GM13976 (cell line): ENCODE measurements at regions not wholly inside any gene's neighbourhood (a gene's known extent, or its start where the extent isn't known, plus 50 kb on each side); places are given as distances from the start of the nearest gene placed in this dataset.
"Not testable (repeated sequence)": the region's sequence is repeated elsewhere in the genome, so short reads cannot be mapped to it uniquely, and the experiment has no call there.

Experiments used
- DNase-seq: peaks from one replicate; pipeline ENCODE4 v3.0.0; 2012; ENCODE audit warnings: low spot score
- in situ Hi-C: fragments of 300-500 bp; cut with MboI; formaldehyde crosslinking; loops from one replicate; pipeline ENCODE4 v1.12.0; 2022; ENCODE audit warnings: low sequenced_read_pairs, mixed read lengths, inconsistent platforms; ENCODE audit not compliant: unreplicated experiment
- TF ChIP-seq, protein P1 (sequence below): IDR thresholded peaks from 2 replicates; pipeline ENCODE4 v1.5.1; 2012; ENCODE audit warnings: borderline replicate concordance, mild to moderate bottlenecking; ENCODE audit not compliant: insufficient read depth; ENCODE audit errors: extremely low read depth, missing control alignments, control extremely low read depth

DNA sequence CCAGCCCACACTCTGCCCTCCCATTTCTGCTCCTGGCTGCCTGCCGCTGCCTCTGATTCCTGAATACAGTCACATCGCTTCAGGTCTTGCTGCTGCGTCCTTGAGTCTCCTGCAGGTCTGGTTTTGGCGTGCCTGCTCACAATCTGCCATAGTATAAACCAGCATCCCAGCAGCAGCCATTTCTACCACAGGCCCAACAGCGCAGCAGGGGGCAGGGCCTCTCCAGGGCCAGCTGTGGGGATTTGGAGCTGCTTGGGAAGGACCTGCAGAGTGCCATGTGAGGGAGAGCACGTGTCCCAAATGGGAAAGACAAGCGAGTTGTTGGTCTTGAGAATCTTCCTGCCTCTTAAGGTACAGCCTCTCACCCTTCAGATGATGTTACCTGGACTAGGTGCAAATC, 398.3 kb upstream of the PPP2R3A start:
- in situ Hi-C loops: no loop called here
- TF ChIP-seq, protein P1, sequence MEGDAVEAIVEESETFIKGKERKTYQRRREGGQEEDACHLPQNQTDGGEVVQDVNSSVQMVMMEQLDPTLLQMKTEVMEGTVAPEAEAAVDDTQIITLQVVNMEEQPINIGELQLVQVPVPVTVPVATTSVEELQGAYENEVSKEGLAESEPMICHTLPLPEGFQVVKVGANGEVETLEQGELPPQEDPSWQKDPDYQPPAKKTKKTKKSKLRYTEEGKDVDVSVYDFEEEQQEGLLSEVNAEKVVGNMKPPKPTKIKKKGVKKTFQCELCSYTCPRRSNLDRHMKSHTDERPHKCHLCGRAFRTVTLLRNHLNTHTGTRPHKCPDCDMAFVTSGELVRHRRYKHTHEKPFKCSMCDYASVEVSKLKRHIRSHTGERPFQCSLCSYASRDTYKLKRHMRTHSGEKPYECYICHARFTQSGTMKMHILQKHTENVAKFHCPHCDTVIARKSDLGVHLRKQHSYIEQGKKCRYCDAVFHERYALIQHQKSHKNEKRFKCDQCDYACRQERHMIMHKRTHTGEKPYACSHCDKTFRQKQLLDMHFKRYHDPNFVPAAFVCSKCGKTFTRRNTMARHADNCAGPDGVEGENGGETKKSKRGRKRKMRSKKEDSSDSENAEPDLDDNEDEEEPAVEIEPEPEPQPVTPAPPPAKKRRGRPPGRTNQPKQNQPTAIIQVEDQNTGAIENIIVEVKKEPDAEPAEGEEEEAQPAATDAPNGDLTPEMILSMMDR: no peak
- DNase-seq: no peak

DNA sequence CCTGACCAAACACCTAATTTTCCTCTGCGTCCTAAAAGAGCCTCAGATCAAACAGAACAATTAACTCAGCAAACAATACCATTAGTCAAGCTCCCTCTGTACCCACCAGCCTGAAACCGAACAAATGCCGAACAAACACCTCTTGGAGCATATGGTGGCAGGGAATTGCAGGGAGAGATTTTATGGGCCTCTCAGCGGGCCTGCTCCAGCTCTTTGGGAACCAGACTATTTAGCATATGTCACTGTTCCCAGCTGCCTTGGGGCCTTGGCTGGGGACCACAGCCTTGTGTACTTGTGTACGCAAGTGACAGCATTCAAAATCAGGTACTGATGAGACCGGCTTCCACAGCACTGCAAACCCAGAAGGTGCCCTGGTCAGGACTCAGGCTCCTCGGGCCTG, 388.8 kb upstream of the PPP2R3A start:
- no peak for DNase-seq
- in situ Hi-C loops: no loop called here
- TF ChIP-seq, protein P1: no peak

DNA sequence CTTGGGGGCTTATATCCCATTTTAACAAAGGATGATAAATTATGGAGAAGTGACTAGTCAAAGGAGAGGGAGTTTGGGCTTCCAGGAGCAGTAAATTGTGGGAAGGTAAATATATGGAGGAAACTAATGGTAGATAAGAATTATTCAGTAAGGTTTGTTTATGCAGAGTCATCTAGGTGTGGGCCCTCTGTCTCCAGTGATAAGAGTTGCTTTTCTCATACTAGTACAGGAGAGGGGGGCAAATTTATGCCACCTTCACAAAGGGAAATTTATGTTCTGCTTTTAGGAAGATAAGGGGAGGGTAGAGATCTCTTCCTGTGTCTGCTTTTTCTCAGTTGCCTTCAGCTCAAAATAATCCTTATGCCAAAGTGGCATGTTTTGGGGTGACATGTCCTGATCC, 383.7 kb upstream of the PPP2R3A start:
- TF ChIP-seq, protein P1: no peak
- in situ Hi-C loops: no loop called here
- DNase-seq: no peak

DNA sequence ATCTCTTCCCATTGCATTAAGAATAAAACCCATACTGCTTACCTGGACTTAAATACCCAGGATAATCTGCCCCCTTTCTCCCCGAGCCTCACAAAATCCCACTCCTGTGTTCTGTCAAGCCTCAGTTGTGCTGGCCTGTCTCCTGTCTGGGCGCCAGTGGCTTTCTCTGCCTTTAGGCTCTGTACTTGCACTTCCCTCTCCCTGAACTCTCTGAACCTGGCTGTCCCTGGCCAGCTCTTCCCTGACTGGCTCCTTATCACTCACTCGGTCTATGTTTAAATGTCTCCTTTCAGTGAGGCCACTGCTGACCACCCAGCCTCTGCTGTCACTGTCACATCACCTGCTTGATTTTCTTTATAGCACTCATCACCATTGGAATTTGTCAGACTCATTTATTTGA, 382.7 kb upstream of the PPP2R3A start:
- DNase-seq: no peak
- TF ChIP-seq, protein P1: no peak
- in situ Hi-C loops: no loop called here

DNA sequence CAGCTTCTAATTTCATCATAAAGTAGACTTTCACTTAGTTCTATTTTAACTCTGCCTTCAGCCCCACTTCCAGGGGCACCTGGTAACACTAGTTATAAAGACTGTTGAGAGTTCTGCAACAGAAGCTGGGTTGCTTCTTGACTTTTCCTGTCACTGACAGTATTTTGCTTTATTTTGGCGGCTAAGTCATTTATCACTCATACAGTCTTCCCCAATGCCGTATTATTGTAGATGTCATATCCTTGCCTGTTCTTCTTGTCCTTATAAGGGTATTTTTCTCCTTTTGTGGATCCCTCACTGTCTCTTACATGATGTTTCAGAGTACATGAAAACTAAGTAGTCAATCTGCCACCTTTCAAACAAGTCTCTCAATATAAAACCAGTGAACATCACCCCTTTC, 369.0 kb upstream of the PPP2R3A start:
- no peak for DNase-seq
- TF ChIP-seq, protein P1: no peak
- in situ Hi-C loops: no loop called here

DNA sequence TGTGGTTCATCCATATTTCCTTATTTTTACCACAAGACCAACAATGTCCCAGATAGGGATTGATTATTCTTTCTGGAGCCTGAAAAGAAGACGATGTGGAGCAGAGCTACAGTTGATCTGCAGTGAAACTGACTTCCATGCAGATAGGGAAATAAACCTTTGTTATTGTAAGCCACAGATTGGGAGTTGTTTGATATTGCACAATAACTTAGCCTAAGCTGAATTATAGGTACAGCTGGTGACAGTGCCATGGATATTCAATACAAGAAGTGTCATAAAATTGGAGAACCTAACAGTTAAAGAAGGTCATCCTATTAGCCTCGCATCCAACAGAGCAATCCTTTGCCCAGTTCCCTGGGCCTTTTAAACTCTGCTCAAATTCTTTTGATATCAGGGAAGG, 367.7 kb upstream of the PPP2R3A start:
- DNase-seq: no peak
- TF ChIP-seq, protein P1: no peak
- in situ Hi-C loops: no loop called here

DNA sequence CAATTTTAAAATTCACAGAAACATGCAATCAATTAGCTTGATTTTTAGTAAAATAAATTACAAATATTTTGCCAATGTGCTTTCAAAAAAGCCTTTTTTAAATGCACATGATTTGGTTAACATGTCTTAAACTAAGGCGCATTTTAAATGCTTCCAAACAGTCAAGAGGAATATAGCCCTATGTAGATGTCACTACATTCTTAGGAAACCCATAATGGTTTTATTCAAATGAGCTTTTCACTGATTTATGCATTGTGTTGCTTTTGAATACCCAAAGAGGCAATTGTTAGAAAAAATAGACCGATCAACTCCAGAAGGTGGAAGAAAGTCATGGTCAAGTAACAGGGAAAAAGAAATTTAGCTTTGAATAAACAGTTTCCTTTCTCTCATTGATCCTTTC, 366.9 kb upstream of the PPP2R3A start:
- in situ Hi-C loops: no loop called here
- DNase-seq: no peak
- TF ChIP-seq, protein P1: no peak

DNA sequence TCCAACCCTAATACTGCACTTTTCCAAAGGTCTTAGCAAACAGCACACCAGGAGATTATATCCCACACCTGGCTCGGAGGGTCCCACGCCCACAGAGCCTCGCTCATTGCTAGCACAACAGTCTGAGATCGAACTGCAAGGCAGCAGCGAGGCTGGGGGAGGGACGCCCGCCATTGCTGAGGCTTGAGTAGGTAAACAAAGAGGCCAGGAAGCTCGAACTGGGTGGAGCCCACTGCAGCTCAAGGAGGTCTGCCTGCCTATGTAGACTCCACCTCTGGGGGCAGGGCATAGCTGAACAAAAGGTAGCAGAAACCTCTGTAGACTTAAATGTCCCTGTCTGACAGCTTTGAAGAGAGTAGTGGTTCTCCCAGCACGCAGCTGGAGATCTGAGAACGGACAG, 361.0 kb upstream of the PPP2R3A start:
- DNase-seq, in situ Hi-C loops: not testable (repeated sequence)
